ENCODE measurements at regions not wholly inside any gene's neighbourhood (a gene's known extent, or its start where the extent isn't known, plus 50 kb on each side); places are given as distances from the start of the nearest gene placed in this dataset.

GRCh38 chr3:36201546-36201945 is 178.8 kb upstream of the STAC start:
- H3K4me1 ChIP-seq (ENCODE audit: control insufficient read depth in 3 of 3, insufficient read depth in 2 of 3, low read depth in 1 of 3, low read length in 2 of 3): no peaks in the 10 kb centered on the region
- H3K27me3 ChIP-seq (ENCODE audit: control insufficient read depth in 3 of 3, insufficient read depth in 3 of 3, low read length in 3 of 3): no peaks in the 10 kb centered on the region
- no peak overlapping the region for H3K4me3 ChIP-seq (ENCODE audit: low read depth in 1 of 3, low read length in 3 of 3)
- H3K36me3 ChIP-seq (ENCODE audit: control insufficient read depth in 3 of 3, insufficient read depth in 2 of 3, low read depth in 1 of 3, low read length in 3 of 3): no peaks in the 10 kb centered on the region
- no peaks in the 10 kb centered on the region for H3K9me3 ChIP-seq (ENCODE audit: control insufficient read depth in 2 of 2, insufficient read depth in 1 of 2, low read depth in 1 of 2, low read length in 1 of 2)
- no peak overlapping the region for H3K27ac ChIP-seq (ENCODE audit: low read depth in 1 of 3, low read length in 2 of 3)
- FAIRE-seq (no peak), DNase-seq (no peak)

DNA sequence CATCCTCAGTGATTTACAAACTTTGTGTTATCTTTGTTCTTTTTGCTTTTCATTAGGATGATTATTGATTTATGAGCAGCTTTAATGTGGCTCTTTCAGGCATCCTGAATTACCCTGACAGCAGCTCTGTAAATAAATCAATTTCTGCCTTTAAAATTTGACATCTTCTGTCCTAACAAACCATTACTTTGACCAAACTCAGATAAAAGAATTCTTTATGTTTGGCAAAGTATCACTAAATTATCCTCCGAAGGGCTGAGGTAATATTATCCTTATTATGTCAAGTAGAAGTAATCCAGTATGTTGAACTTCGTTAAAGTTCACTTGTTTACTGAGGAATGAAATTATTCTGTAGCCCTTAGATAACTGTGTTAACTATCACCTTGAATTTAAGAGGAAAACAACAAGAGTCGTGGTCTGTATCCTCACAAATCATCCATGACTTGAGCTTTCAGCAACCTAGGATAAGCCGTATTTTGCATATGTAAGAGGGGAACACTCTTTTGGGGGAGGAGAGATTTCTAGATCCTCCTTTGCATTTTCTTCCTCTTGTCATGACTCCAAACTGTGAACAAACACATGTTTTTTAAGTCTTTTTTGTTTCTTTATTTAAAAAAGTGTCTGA is 173.2 kb upstream of the STAC start:
- FAIRE-seq (no peak), DNase-seq (no peak)
- Histone ChIP-seq H3K9me3 (ENCODE audit: control insufficient read depth in 2 of 2, insufficient read depth in 1 of 2, low read depth in 1 of 2, low read length in 1 of 2) (no peaks in the 10 kb centered on the region), H3K27me3 (ENCODE audit: control insufficient read depth in 3 of 3, insufficient read depth in 3 of 3, low read length in 3 of 3) (no peaks in the 10 kb centered on the region), H3K27ac (ENCODE audit: low read depth in 1 of 3, low read length in 2 of 3) (no peak overlapping the region), H3K4me1 (ENCODE audit: control insufficient read depth in 3 of 3, insufficient read depth in 2 of 3, low read depth in 1 of 3, low read length in 2 of 3) (no peaks in the 10 kb centered on the region), H3K4me3 (ENCODE audit: low read depth in 1 of 3, low read length in 3 of 3) (no peak overlapping the region), H3K36me3 (ENCODE audit: control insufficient read depth in 3 of 3, insufficient read depth in 2 of 3, low read depth in 1 of 3, low read length in 3 of 3) (no peaks in the 10 kb centered on the region)
- WGBS, 3 donors: 21 to 28% (median 24%) methylated on average over 4 of the region's 4 CpGs

GRCh38 chr3:36210840-36211651 is 169.3 kb upstream of the STAC start:
- no peaks in the 10 kb centered on the region for H3K9me3 ChIP-seq (ENCODE audit: control insufficient read depth in 2 of 2, insufficient read depth in 1 of 2, low read depth in 1 of 2, low read length in 1 of 2)
- no peak overlapping the region for H3K27ac ChIP-seq (ENCODE audit: low read depth in 1 of 3, low read length in 2 of 3)
- H3K4me1 ChIP-seq (ENCODE audit: control insufficient read depth in 3 of 3, insufficient read depth in 2 of 3, low read depth in 1 of 3, low read length in 2 of 3): no peaks in the 10 kb centered on the region
- H3K36me3 ChIP-seq (ENCODE audit: control insufficient read depth in 3 of 3, insufficient read depth in 2 of 3, low read depth in 1 of 3, low read length in 3 of 3): no peaks in the 10 kb centered on the region
- no peaks in the 10 kb centered on the region for H3K27me3 ChIP-seq (ENCODE audit: control insufficient read depth in 3 of 3, insufficient read depth in 3 of 3, low read length in 3 of 3)
- 74 to 76% (median 75%) methylated on average over 3 of the region's 3 CpGs for WGBS, 3 donors
- FAIRE-seq (no peak), DNase-seq (no peak)
- no peak overlapping the region for H3K4me3 ChIP-seq (ENCODE audit: low read depth in 1 of 3, low read length in 3 of 3)

DNA sequence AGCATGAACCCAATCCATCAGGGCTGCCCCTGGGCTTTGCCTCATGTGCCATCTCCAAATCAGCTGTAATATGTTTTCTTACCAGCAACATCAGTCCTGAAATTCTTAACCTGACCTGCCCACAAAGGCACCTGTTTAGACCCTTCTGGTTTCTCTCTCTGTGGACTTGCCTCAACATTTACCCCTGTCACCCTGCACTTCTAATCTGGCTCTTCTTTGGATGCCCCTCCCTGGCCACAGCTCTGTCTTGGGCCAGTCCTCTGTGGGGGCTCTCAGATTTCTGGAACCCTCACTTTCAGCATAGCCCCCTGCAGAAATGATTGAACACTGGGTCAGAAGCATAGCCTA is 168.7 kb upstream of the STAC start:
- H3K9me3 ChIP-seq (ENCODE audit: control insufficient read depth in 2 of 2, insufficient read depth in 1 of 2, low read depth in 1 of 2, low read length in 1 of 2): no peaks in the 10 kb centered on the region
- H3K4me3 ChIP-seq (ENCODE audit: low read depth in 1 of 3, low read length in 3 of 3): no peak overlapping the region
- no peak for DNase-seq
- H3K4me1 ChIP-seq (ENCODE audit: control insufficient read depth in 3 of 3, insufficient read depth in 2 of 3, low read depth in 1 of 3, low read length in 2 of 3): no peaks in the 10 kb centered on the region
- no peaks in the 10 kb centered on the region for H3K36me3 ChIP-seq (ENCODE audit: control insufficient read depth in 3 of 3, insufficient read depth in 2 of 3, low read depth in 1 of 3, low read length in 3 of 3)
- no peaks in the 10 kb centered on the region for H3K27me3 ChIP-seq (ENCODE audit: control insufficient read depth in 3 of 3, insufficient read depth in 3 of 3, low read length in 3 of 3)
- H3K27ac ChIP-seq (ENCODE audit: low read depth in 1 of 3, low read length in 2 of 3): no peak overlapping the region
- FAIRE-seq: no peak

DNA sequence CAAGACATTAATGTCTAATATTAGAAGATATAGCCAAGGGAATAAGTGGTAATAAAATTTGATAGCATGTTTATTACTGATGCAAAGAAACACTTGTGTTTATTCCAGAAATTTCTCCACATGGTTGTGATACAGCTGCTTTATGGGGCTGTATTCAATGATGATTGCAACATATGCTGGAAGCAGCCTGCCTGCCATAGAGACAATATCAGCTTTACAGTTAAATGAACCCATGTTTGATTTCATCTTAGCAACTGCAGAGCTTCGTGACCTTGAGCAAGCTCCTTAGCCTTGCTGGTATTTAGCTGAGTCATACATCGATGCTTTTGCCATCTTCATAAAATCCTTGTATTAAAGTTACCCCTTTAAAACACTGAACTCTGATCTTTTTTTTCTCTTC is 168.1 kb upstream of the STAC start:
- DNase-seq (no peak), FAIRE-seq (no peak)
- no peaks in the 10 kb centered on the region for H3K36me3 ChIP-seq (ENCODE audit: control insufficient read depth in 3 of 3, insufficient read depth in 2 of 3, low read depth in 1 of 3, low read length in 3 of 3)
- no peaks in the 10 kb centered on the region for H3K4me1 ChIP-seq (ENCODE audit: control insufficient read depth in 3 of 3, insufficient read depth in 2 of 3, low read depth in 1 of 3, low read length in 2 of 3)
- H3K27me3 ChIP-seq (ENCODE audit: control insufficient read depth in 3 of 3, insufficient read depth in 3 of 3, low read length in 3 of 3): no peaks in the 10 kb centered on the region
- WGBS, 3 donors: 63 to 69% (median 65%) methylated on average over 2 of the region's 2 CpGs
- no peaks in the 10 kb centered on the region for H3K9me3 ChIP-seq (ENCODE audit: control insufficient read depth in 2 of 2, insufficient read depth in 1 of 2, low read depth in 1 of 2, low read length in 1 of 2)
- no peak overlapping the region for H3K4me3 ChIP-seq (ENCODE audit: low read depth in 1 of 3, low read length in 3 of 3)
- H3K27ac ChIP-seq (ENCODE audit: low read depth in 1 of 3, low read length in 2 of 3): no peak overlapping the region

GRCh38 chr3:36214460-36214859 is 165.8 kb upstream of the STAC start:
- H3K27ac ChIP-seq (ENCODE audit: low read depth in 1 of 3, low read length in 2 of 3): no peak overlapping the region
- 55 to 72% (median 68%) methylated on average over 3 of the region's 3 CpGs for WGBS, 3 donors
- H3K27me3 ChIP-seq (ENCODE audit: control insufficient read depth in 3 of 3, insufficient read depth in 3 of 3, low read length in 3 of 3): no peaks in the 10 kb centered on the region
- no peaks in the 10 kb centered on the region for H3K4me1 ChIP-seq (ENCODE audit: control insufficient read depth in 3 of 3, insufficient read depth in 2 of 3, low read depth in 1 of 3, low read length in 2 of 3)
- FAIRE-seq (no peak), DNase-seq (no peak)
- H3K9me3 ChIP-seq (ENCODE audit: control insufficient read depth in 2 of 2, insufficient read depth in 1 of 2, low read depth in 1 of 2, low read length in 1 of 2): no peaks in the 10 kb centered on the region
- no peaks in the 10 kb centered on the region for H3K36me3 ChIP-seq (ENCODE audit: control insufficient read depth in 3 of 3, insufficient read depth in 2 of 3, low read depth in 1 of 3, low read length in 3 of 3)
- no peak overlapping the region for H3K4me3 ChIP-seq (ENCODE audit: low read depth in 1 of 3, low read length in 3 of 3)

GRCh38 chr3:36215241-36215640 is 165.1 kb upstream of the STAC start:
- FAIRE-seq: no peak
- H3K27me3 ChIP-seq (ENCODE audit: control insufficient read depth in 3 of 3, insufficient read depth in 3 of 3, low read length in 3 of 3): no peaks in the 10 kb centered on the region

GRCh38 chr3:36219398-36219797 is 160.9 kb upstream of the STAC start:
- no peak overlapping the region for H3K27ac ChIP-seq (ENCODE audit: low read depth in 1 of 3, low read length in 2 of 3)
- FAIRE-seq: no peak
- no peak overlapping the region for H3K4me3 ChIP-seq (ENCODE audit: low read depth in 1 of 3, low read length in 3 of 3)
- 77 to 97% (median 96%) methylated on average over 1 of the region's 1 CpG for WGBS, 3 donors
- DNase-seq: no peak
- no peaks in the 10 kb centered on the region for H3K36me3 ChIP-seq (ENCODE audit: control insufficient read depth in 3 of 3, insufficient read depth in 2 of 3, low read depth in 1 of 3, low read length in 3 of 3)
- H3K4me1 ChIP-seq (ENCODE audit: control insufficient read depth in 3 of 3, insufficient read depth in 2 of 3, low read depth in 1 of 3, low read length in 2 of 3): no peaks in the 10 kb centered on the region
- no peaks in the 10 kb centered on the region for H3K9me3 ChIP-seq (ENCODE audit: control insufficient read depth in 2 of 2, insufficient read depth in 1 of 2, low read depth in 1 of 2, low read length in 1 of 2)
- no peaks in the 10 kb centered on the region for H3K27me3 ChIP-seq (ENCODE audit: control insufficient read depth in 3 of 3, insufficient read depth in 3 of 3, low read length in 3 of 3)

More at GRCh38 chr3:36215241-36215640, 165.1 kb upstream of the STAC start:
- Histone ChIP-seq H3K4me1 (ENCODE audit: control insufficient read depth in 3 of 3, insufficient read depth in 2 of 3, low read depth in 1 of 3, low read length in 2 of 3) (no peaks in the 10 kb centered on the region), H3K9me3 (ENCODE audit: control insufficient read depth in 2 of 2, insufficient read depth in 1 of 2, low read depth in 1 of 2, low read length in 1 of 2) (no peaks in the 10 kb centered on the region), H3K27ac (ENCODE audit: low read depth in 1 of 3, low read length in 2 of 3) (no peak overlapping the region), H3K4me3 (ENCODE audit: low read depth in 1 of 3, low read length in 3 of 3) (no peak overlapping the region), H3K36me3 (ENCODE audit: control insufficient read depth in 3 of 3, insufficient read depth in 2 of 3, low read depth in 1 of 3, low read length in 3 of 3) (no peaks in the 10 kb centered on the region)
- no peak for DNase-seq
- WGBS, 3 donors: 50 to 55% (median 55%) methylated on average over 1 of the region's 1 CpG

- no peak for FAIRE-seq
- DNase-seq: no peak
- 91 to 96% (median 93%) methylated on average over 2 of the region's 2 CpGs for WGBS, 3 donors
These were observed 160.1 kb upstream of the STAC start for GRCh38 chr3:36220173-36220572.

More at GRCh38 chr3:36220173-36220572, 160.1 kb upstream of the STAC start:
- Histone ChIP-seq H3K27ac (ENCODE audit: low read depth in 1 of 3, low read length in 2 of 3) (no peak overlapping the region), H3K4me1 (ENCODE audit: control insufficient read depth in 3 of 3, insufficient read depth in 2 of 3, low read depth in 1 of 3, low read length in 2 of 3) (no peaks in the 10 kb centered on the region), H3K27me3 (ENCODE audit: control insufficient read depth in 3 of 3, insufficient read depth in 3 of 3, low read length in 3 of 3) (no peaks in the 10 kb centered on the region), H3K9me3 (ENCODE audit: control insufficient read depth in 2 of 2, insufficient read depth in 1 of 2, low read depth in 1 of 2, low read length in 1 of 2) (peaks cover 0 to 2% of the 10 kb centered on the region in 2 donors), H3K36me3 (ENCODE audit: control insufficient read depth in 3 of 3, insufficient read depth in 2 of 3, low read depth in 1 of 3, low read length in 3 of 3) (no peaks in the 10 kb centered on the region), H3K4me3 (ENCODE audit: low read depth in 1 of 3, low read length in 3 of 3) (no peak overlapping the region)

Data from small intestine (tissue), 7 donors.